ENCODE measurements at regions not wholly inside any gene's neighbourhood (a gene's known extent, or its start where the extent isn't known, plus 50 kb on each side); places are given as distances from the start of the nearest gene placed in this dataset.

GRCh38 chr6:140636271-140636907 lies 1261.9 kb upstream of the CITED2 start:
- ATAC-seq (ENCODE audit: low read depth): peak; percentile 34
- Mint-ChIP-seq H3K36me3 (ENCODE audit: low read depth) (no peaks in the 10 kb centered on the region), H3K27ac (no peak overlapping the region), H3K9me3 (no peaks in the 10 kb centered on the region), H3K4me3 (no peak overlapping the region), H3K27me3 (no peaks in the 10 kb centered on the region), H3K4me1 (peaks cover 10% of the 10 kb centered on the region)
- DNase-seq: no peak
- ChIA-PET CTCF (no interaction called here), POLR2A (no interaction called here)
- no peak for TF ChIP-seq CTCF (IDR thresholded peaks at IDR 0.05)
- intact Hi-C loops (cut with micrococcal nuclease): no loop called here

- CTCF ChIA-PET: no interaction called here
- TF ChIP-seq CTCF (IDR thresholded peaks at IDR 0.05): no peak
- H3K4me1 Mint-ChIP-seq: no peaks in the 10 kb centered on the region
- no peak for DNase-seq
- peaks cover 15% of the 10 kb centered on the region for H3K9me3 Mint-ChIP-seq
- POLR2A ChIA-PET: no interaction called here
- no peak overlapping the region for H3K27ac Mint-ChIP-seq
- H3K4me3 Mint-ChIP-seq: no peak overlapping the region
- no peaks in the 10 kb centered on the region for H3K36me3 Mint-ChIP-seq (ENCODE audit: low read depth)
- H3K27me3 Mint-ChIP-seq: no peaks in the 10 kb centered on the region
- intact Hi-C loops (cut with micrococcal nuclease): no loop called here
- no peak for ATAC-seq (ENCODE audit: low read depth)
Observed at GRCh38 chr6:140627002-140627401, 1252.6 kb upstream of the CITED2 start.

GRCh38 chr6:140623498-140623897 lies 1249.0 kb upstream of the CITED2 start:
- no peak for DNase-seq
- CTCF ChIA-PET: no interaction called here
- intact Hi-C loops (cut with micrococcal nuclease): no loop called here
- H3K4me1 Mint-ChIP-seq: no peaks in the 10 kb centered on the region
- no peaks in the 10 kb centered on the region for H3K36me3 Mint-ChIP-seq (ENCODE audit: low read depth)
- no peaks in the 10 kb centered on the region for H3K27me3 Mint-ChIP-seq
- H3K27ac Mint-ChIP-seq: no peak overlapping the region
- POLR2A ChIA-PET: no interaction called here
- H3K4me3 Mint-ChIP-seq: no peak overlapping the region
- ATAC-seq (ENCODE audit: low read depth): no peak
- peaks cover 15% of the 10 kb centered on the region for H3K9me3 Mint-ChIP-seq
- no peak for TF ChIP-seq CTCF (IDR thresholded peaks at IDR 0.05)

GRCh38 chr6:140620496-140620895 lies 1246.0 kb upstream of the CITED2 start:
- no peak for TF ChIP-seq CTCF (IDR thresholded peaks at IDR 0.05)
- H3K27ac Mint-ChIP-seq: no peak overlapping the region
- ChIA-PET CTCF (no interaction called here), POLR2A (no interaction called here)
- no peaks in the 10 kb centered on the region for H3K36me3 Mint-ChIP-seq (ENCODE audit: low read depth)
- no peaks in the 10 kb centered on the region for H3K4me1 Mint-ChIP-seq
- intact Hi-C loops (cut with micrococcal nuclease): no loop called here
- no peak overlapping the region for H3K4me3 Mint-ChIP-seq
- DNase-seq (no peak), ATAC-seq (ENCODE audit: low read depth) (no peak)
- H3K9me3 Mint-ChIP-seq: peaks cover 2% of the 10 kb centered on the region
- no peaks in the 10 kb centered on the region for H3K27me3 Mint-ChIP-seq

- intact Hi-C loops (cut with micrococcal nuclease): no loop called here
- ATAC-seq (ENCODE audit: low read depth): no peak
- Mint-ChIP-seq H3K9me3 (no peaks in the 10 kb centered on the region), H3K4me1 (no peaks in the 10 kb centered on the region), H3K36me3 (ENCODE audit: low read depth) (no peaks in the 10 kb centered on the region), H3K27me3 (no peaks in the 10 kb centered on the region), H3K4me3 (no peak overlapping the region), H3K27ac (no peak overlapping the region)
- ChIA-PET CTCF (no interaction called here), POLR2A (no interaction called here)
- no peak for TF ChIP-seq CTCF (IDR thresholded peaks at IDR 0.05)
- no peak for DNase-seq
Observed at GRCh38 chr6:140609956-140610355, 1235.5 kb upstream of the CITED2 start.
